ENCODE measurements at regions not wholly inside any gene's neighbourhood (a gene's known extent, or its start where the extent isn't known, plus 50 kb on each side); places are given as distances from the start of the nearest gene placed in this dataset.

GRCh38 chr12:86663716-86664115 lies 407.5 kb upstream of the MGAT4C start:
- no peak for TF ChIP-seq CTCF (IDR thresholded peaks at IDR 0.05)
- TF ChIP-seq EZH2 (IDR thresholded peaks at IDR 0.05; ENCODE audit: borderline replicate concordance, insufficient read depth, low read depth, low read length, poor library complexity, severe bottlenecking): no peak

Data from B cell (primary cell).